DND-41 (cell line): ENCODE measurements at regions not wholly inside any gene's neighbourhood (a gene's known extent, or its start where the extent isn't known, plus 50 kb on each side); places are given as distances from the start of the nearest gene placed in this dataset.

Experiments
- EZH2 ChIP-seq: IDR thresholded peaks from 3 replicates; pipeline ENCODE4 v1.6.1; 2012; ENCODE audit warnings: borderline replicate concordance, low read depth, mild to moderate bottlenecking, moderate library complexity, low read length, inconsistent platforms; ENCODE audit not compliant: severe bottlenecking
- TF ChIP-seq, protein P1 (sequence below): IDR thresholded peaks from 2 replicates; pipeline ENCODE4 v1.5.1; 2012; ENCODE audit warnings: borderline replicate concordance, low read length, moderate library complexity, mild to moderate bottlenecking; ENCODE audit not compliant: poor library complexity, severe bottlenecking; ENCODE audit errors: extremely low read depth

- TF ChIP-seq EZH2, result no peak
- TF ChIP-seq, protein P1, sequence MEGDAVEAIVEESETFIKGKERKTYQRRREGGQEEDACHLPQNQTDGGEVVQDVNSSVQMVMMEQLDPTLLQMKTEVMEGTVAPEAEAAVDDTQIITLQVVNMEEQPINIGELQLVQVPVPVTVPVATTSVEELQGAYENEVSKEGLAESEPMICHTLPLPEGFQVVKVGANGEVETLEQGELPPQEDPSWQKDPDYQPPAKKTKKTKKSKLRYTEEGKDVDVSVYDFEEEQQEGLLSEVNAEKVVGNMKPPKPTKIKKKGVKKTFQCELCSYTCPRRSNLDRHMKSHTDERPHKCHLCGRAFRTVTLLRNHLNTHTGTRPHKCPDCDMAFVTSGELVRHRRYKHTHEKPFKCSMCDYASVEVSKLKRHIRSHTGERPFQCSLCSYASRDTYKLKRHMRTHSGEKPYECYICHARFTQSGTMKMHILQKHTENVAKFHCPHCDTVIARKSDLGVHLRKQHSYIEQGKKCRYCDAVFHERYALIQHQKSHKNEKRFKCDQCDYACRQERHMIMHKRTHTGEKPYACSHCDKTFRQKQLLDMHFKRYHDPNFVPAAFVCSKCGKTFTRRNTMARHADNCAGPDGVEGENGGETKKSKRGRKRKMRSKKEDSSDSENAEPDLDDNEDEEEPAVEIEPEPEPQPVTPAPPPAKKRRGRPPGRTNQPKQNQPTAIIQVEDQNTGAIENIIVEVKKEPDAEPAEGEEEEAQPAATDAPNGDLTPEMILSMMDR, result no peak
Observed at GRCh38 chr7:153847828-153848227, 204.4 kb upstream of the DPP6 start.
